OCI-LY1 (cell line): ENCODE measurements at regions not wholly inside any gene's neighbourhood (a gene's known extent, or its start where the extent isn't known, plus 50 kb on each side); places are given as distances from the start of the nearest gene placed in this dataset.
"Not testable (repeated sequence)": the region's sequence is repeated elsewhere in the genome, so short reads cannot be mapped to it uniquely, and the experiment has no call there.

Experiments used
- H2AFZ ChIP-seq: fragments of 200-600 bp; sonication (generic), shearing (Covaris generic); 2 replicates; pipeline ENCODE4 v1.6.0; 2014; ENCODE audit warnings: antibody characterized with exemption, mild to moderate bottlenecking, low read length
- H3F3A ChIP-seq: fragments of 200-600 bp; sonication (generic), shearing (Covaris generic); 2 replicates; pipeline ENCODE4 v1.6.0; 2014; ENCODE audit warnings: mild to moderate bottlenecking, antibody characterized with exemption, low read length, moderate library complexity; ENCODE audit not compliant: insufficient read depth
- H3K27ac ChIP-seq: fragments of 200-600 bp; sonication (generic); 2 replicates; pipeline ENCODE4 v1.5.1; 2014; ENCODE audit warnings: low read length, mixed run types, mild to moderate bottlenecking, low read depth; ENCODE audit not compliant: poor library complexity, severe bottlenecking
- H3K27me3 ChIP-seq: fragments of 200-600 bp; sonication (generic); 2 replicates; pipeline ENCODE4 v1.6.0; 2014; ENCODE audit warnings: antibody characterized with exemption, mild to moderate bottlenecking, low read length, moderate library complexity; ENCODE audit not compliant: insufficient read depth
- H3K36me3 ChIP-seq: fragments of 200-600 bp; sonication (generic); 2 replicates; pipeline ENCODE4 v1.6.1; 2014; ENCODE audit warnings: mild to moderate bottlenecking, antibody characterized with exemption, low read length, moderate library complexity, mixed read lengths; ENCODE audit not compliant: insufficient read depth
- H3K4me1 ChIP-seq: fragments of 200-600 bp; sonication (generic); 2 replicates; pipeline ENCODE4 v1.5.1; 2014; ENCODE audit warnings: mild to moderate bottlenecking, low read length, moderate library complexity; ENCODE audit not compliant: insufficient read depth, severe bottlenecking
- H3K4me2 ChIP-seq: fragments of 200-600 bp; sonication (generic), shearing (Covaris generic); 2 replicates; pipeline ENCODE4 v1.6.1; 2014; ENCODE audit warnings: low read length
- H3K4me3 ChIP-seq: fragments of 200-600 bp; sonication (generic); 2 replicates; pipeline ENCODE4 v1.5.1; 2014; ENCODE audit warnings: low read length, low read depth, mild to moderate bottlenecking, mixed read lengths; ENCODE audit not compliant: poor library complexity, severe bottlenecking
- H3K79me2 ChIP-seq: fragments of 200-600 bp; shearing (Covaris generic); 2 replicates; pipeline ENCODE4 v1.6.1; 2016; ENCODE audit warnings: mixed run types, low read length, mixed read lengths; ENCODE audit not compliant: insufficient read depth
- H3K9ac ChIP-seq: fragments of 200-600 bp; sonication (generic), shearing (Covaris generic); 2 replicates; pipeline ENCODE4 v1.6.1; 2014; ENCODE audit warnings: mild to moderate bottlenecking, low read length, mixed read lengths
- H3K9me2 ChIP-seq: fragments of 200-600 bp; sonication (generic), shearing (Covaris generic); 2 replicates; pipeline ENCODE4 v1.6.1; 2014; ENCODE audit warnings: low read depth, mild to moderate bottlenecking, low read length, mixed read lengths
- H3K9me3 ChIP-seq: fragments of 200-600 bp; shearing (Covaris generic); 2 replicates; pipeline ENCODE4 v1.6.1; 2014; ENCODE audit warnings: low read length, mixed read lengths
- H4K20me1 ChIP-seq: fragments of 200-600 bp; sonication (generic), shearing (Covaris generic); 2 replicates; pipeline ENCODE4 v1.6.0; 2016; ENCODE audit warnings: mild to moderate bottlenecking, low read length; ENCODE audit not compliant: insufficient read depth
- CTCF ChIP-seq: fragments of 200-600 bp; sonication (generic), shearing (Covaris generic); IDR thresholded peaks from 2 replicates; pipeline ENCODE4 v1.5.1; 2017; ENCODE audit warnings: mild to moderate bottlenecking, antibody characterized with exemption, low read length, moderate library complexity, mixed read lengths
- EZH2 ChIP-seq: fragments of 200-600 bp; sonication (generic), shearing (Covaris generic); IDR thresholded peaks from 2 replicates; pipeline ENCODE4 v1.8.0; 2017; ENCODE audit warnings: borderline replicate concordance, mixed run types, mild to moderate bottlenecking, antibody characterized with exemption, low read length, moderate library complexity, mixed read lengths

DNA sequence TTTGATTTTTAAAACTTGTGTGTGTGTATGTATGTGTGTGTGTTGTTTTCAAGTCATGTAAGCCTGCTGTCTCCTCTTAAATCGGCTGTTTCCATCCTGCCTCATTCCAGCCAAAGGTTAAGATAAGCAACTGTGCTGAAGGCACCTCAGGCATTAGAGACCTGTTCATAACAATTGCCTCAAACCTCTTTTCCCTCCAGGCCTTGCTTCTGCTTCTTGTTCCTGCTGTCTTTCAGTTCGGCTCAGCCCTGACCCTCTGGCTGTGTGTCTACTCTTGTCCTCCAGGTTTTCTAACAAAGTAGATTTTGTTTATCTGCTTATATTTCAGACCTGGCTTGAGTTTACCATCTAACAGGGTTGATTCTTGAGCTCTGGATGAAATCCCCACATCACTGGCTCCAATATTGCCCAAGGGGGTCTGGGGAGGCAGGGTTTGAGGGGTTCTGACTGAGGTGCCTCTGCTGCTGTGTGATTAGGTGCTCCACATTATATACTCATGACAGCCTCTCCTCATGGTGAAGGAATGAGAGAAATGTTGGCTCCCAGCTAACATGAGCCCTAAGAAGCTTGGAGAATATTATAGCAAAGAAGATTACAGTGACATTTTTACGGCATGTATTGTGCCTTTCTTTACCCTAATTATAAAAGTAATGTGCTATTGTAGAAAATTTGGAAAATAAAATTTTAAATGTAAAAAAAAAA is 229.7 kb upstream of the PIK3R1 start:
- H3K4me2 ChIP-seq = no peak overlapping the region

DNA sequence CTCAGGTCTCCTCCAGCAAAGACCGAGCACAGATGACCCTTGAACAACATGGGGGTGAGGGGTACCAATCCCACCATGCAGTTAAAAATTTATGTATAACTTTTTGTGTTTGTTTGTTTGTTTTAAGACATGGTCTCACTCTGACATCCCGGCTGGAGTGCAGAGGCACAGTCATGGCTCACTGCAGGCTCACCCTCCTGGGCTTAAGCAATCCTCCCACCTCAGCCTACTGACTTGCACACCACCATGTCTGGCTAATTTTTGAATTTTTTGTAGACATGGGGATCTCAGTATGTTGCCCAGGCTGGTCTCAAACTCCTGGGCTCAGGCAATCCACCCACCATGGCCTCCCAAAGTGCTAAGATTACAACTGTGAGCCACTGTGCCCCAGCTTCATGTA is 231.0 kb upstream of the PIK3R1 start:
- Histone ChIP-seq H3K4me1 (no peaks in the 10 kb centered on the region), H3K9me2 (no peaks in the 10 kb centered on the region), H3K79me2 (no peaks in the 10 kb centered on the region), H3K27ac (no peak overlapping the region), H3K9ac (no peak overlapping the region), H2AFZ (no peak overlapping the region), H3K27me3 (no peaks in the 10 kb centered on the region), H3F3A (no peaks in the 10 kb centered on the region), H3K4me3 (no peak overlapping the region), H3K36me3 (no peaks in the 10 kb centered on the region), H3K4me2 (no peak overlapping the region), H4K20me1 (no peaks in the 10 kb centered on the region), H3K9me3 (no peaks in the 10 kb centered on the region)
- TF ChIP-seq CTCF (no peak), EZH2 (no peak)

More for the DNA sequence above, 229.7 kb upstream of the PIK3R1 start:
- TF ChIP-seq EZH2 (no peak), CTCF (no peak)
- Histone ChIP-seq H3K9ac (no peak overlapping the region), H3K4me1 (no peaks in the 10 kb centered on the region), H3K27ac (no peak overlapping the region), H4K20me1 (no peaks in the 10 kb centered on the region), H3K4me3 (no peak overlapping the region), H3F3A (no peaks in the 10 kb centered on the region), H3K27me3 (no peaks in the 10 kb centered on the region), H3K36me3 (no peaks in the 10 kb centered on the region), H3K9me2 (no peaks in the 10 kb centered on the region), H2AFZ (no peak overlapping the region), H3K79me2 (no peaks in the 10 kb centered on the region), H3K9me3 (no peaks in the 10 kb centered on the region)

- no peaks in the 10 kb centered on the region for H3F3A ChIP-seq
- H3K36me3 ChIP-seq = no peaks in the 10 kb centered on the region
- H3K4me1 ChIP-seq = no peaks in the 10 kb centered on the region
- no peak overlapping the region for H3K9ac ChIP-seq
- no peak for TF ChIP-seq EZH2
- H3K9me2 ChIP-seq = no peaks in the 10 kb centered on the region
- H4K20me1 ChIP-seq = no peaks in the 10 kb centered on the region
- no peak overlapping the region for H3K4me2 ChIP-seq
- no peaks in the 10 kb centered on the region for H3K27me3 ChIP-seq
- no peaks in the 10 kb centered on the region for H3K79me2 ChIP-seq
- H2AFZ ChIP-seq = no peak overlapping the region
- no peak overlapping the region for H3K4me3 ChIP-seq
- no peak overlapping the region for H3K27ac ChIP-seq
- H3K9me3 ChIP-seq = no peaks in the 10 kb centered on the region
Observed at GRCh38 chr5:67983251-67984110, 232.1 kb upstream of the PIK3R1 start.

- H3K9me2 ChIP-seq, H3F3A ChIP-seq, H3K4me3 ChIP-seq, H3K4me1 ChIP-seq, H3K36me3 ChIP-seq, H3K9ac ChIP-seq, H2AFZ ChIP-seq, H4K20me1 ChIP-seq, H3K9me3 ChIP-seq, H3K27ac ChIP-seq, H3K79me2 ChIP-seq, H3K4me2 ChIP-seq, H3K27me3 ChIP-seq: not testable (repeated sequence)
Observed at GRCh38 chr5:67982160-67982559, 233.4 kb upstream of the PIK3R1 start.
